SU-DHL-6 (cell line): ENCODE measurements at regions not wholly inside any gene's neighbourhood (a gene's known extent, or its start where the extent isn't known, plus 50 kb on each side); places are given as distances from the start of the nearest gene placed in this dataset.

Experiments used
- H2AFZ ChIP-seq: fragments of 200-600 bp; sonication (generic); 2 replicates; pipeline ENCODE4 v1.6.1; 2014; ENCODE audit warnings: low read depth, mild to moderate bottlenecking, moderate library complexity, mixed read lengths, antibody characterized with exemption, low read length; ENCODE audit not compliant: severe bottlenecking
- H3F3A ChIP-seq: fragments of 200-600 bp; shearing (Covaris generic); 2 replicates; pipeline ENCODE4 v1.6.0; 2016; ENCODE audit warnings: antibody characterized with exemption, mild to moderate bottlenecking; ENCODE audit not compliant: insufficient read depth
- H3K27ac ChIP-seq: fragments of 200-600 bp; sonication (generic); 2 replicates; pipeline ENCODE4 v1.5.1; 2016; ENCODE audit warnings: low read depth, mild to moderate bottlenecking, low read length, moderate library complexity, mixed read lengths
- H3K27me3 ChIP-seq: fragments of 200-600 bp; sonication (generic), shearing (Covaris generic); 2 replicates; pipeline ENCODE4 v1.6.0; 2014; ENCODE audit warnings: mild to moderate bottlenecking, low read length
- H3K36me3 ChIP-seq: fragments of 200-600 bp; sonication (generic); 2 replicates; pipeline ENCODE4 v1.6.1; 2014; ENCODE audit warnings: mild to moderate bottlenecking, low read length, mixed read lengths
- H3K4me2 ChIP-seq: fragments of 300-600, 200-600 bp; shearing (Covaris generic), sonication (generic); 2 replicates; pipeline ENCODE4 v1.6.0; 2014; ENCODE audit warnings: low read length, low read depth, mild to moderate bottlenecking; ENCODE audit not compliant: poor library complexity, severe bottlenecking
- H3K4me3 ChIP-seq: fragments of 200-600 bp; sonication (generic); 2 replicates; pipeline ENCODE4 v1.5.1; 2014; ENCODE audit warnings: antibody characterized with exemption, low read length, mild to moderate bottlenecking, mixed read lengths; ENCODE audit not compliant: insufficient read depth, poor library complexity, severe bottlenecking
- H3K79me2 ChIP-seq: fragments of 200-600 bp; sonication (generic); 2 replicates; pipeline ENCODE4 v1.6.1; 2014; ENCODE audit warnings: mild to moderate bottlenecking, low read length, moderate library complexity; ENCODE audit not compliant: insufficient read depth
- H3K9ac ChIP-seq: fragments of 200-600 bp; sonication (generic); 2 replicates; pipeline ENCODE4 v1.7.0; 2014; ENCODE audit warnings: mild to moderate bottlenecking, low read length
- H3K9me2 ChIP-seq: fragments of 200-600 bp; sonication (generic); replicated peaks from 2 replicates; pipeline ENCODE4 v1.6.1; 2014; ENCODE audit warnings: low read length; ENCODE audit not compliant: insufficient read depth
- H3K9me3 ChIP-seq: fragments of 200-600 bp; sonication (generic); 2 replicates; pipeline ENCODE4 v1.6.1; 2014; ENCODE audit warnings: low read length, mixed read lengths; ENCODE audit not compliant: insufficient read depth
- H4K20me1 ChIP-seq: fragments of 200-600 bp; sonication (generic); 2 replicates; pipeline ENCODE4 v1.6.1; 2014; ENCODE audit warnings: low read depth, mild to moderate bottlenecking, antibody characterized with exemption, low read length, moderate library complexity, mixed read lengths
- CTCF ChIP-seq: fragments of 200-600 bp; sonication (generic); IDR thresholded peaks from one replicate; pipeline ENCODE4 v1.5.1; 2017; ENCODE audit warnings: antibody characterized with exemption, mild to moderate bottlenecking, low read length, moderate library complexity; ENCODE audit not compliant: insufficient read depth, poor library complexity, severe bottlenecking
- EZH2phosphoT487 ChIP-seq: fragments of 200-600 bp; sonication (generic), shearing (Covaris generic); conservative IDR thresholded peaks from 2 replicates; pipeline ENCODE4 v1.6.1; 2018; ENCODE audit warnings: mild to moderate bottlenecking, antibody characterized with exemption, low read length, moderate library complexity, mixed read lengths

- no peaks in the 10 kb centered on the region for H3K9me2 ChIP-seq
- no peak overlapping the region for H2AFZ ChIP-seq
- H3K36me3 ChIP-seq, result no peaks in the 10 kb centered on the region
- no peak overlapping the region for H3K4me2 ChIP-seq
- no peak for TF ChIP-seq EZH2phosphoT487
- no peak for TF ChIP-seq CTCF
- H3F3A ChIP-seq, result no peaks in the 10 kb centered on the region
- H4K20me1 ChIP-seq, result no peaks in the 10 kb centered on the region
- no peak overlapping the region for H3K27ac ChIP-seq
- H3K9me3 ChIP-seq, result no peaks in the 10 kb centered on the region
- H3K9ac ChIP-seq, result no peak overlapping the region
- no peaks in the 10 kb centered on the region for H3K79me2 ChIP-seq
- no peaks in the 10 kb centered on the region for H3K27me3 ChIP-seq
- H3K4me3 ChIP-seq, result no peak overlapping the region
Measured at GRCh38 chr6:40323881-40324634, 263.1 kb downstream of the LRFN2 start.

- H3K27ac ChIP-seq, result no peak overlapping the region
- no peaks in the 10 kb centered on the region for H3K36me3 ChIP-seq
- H3K9me2 ChIP-seq, result no peaks in the 10 kb centered on the region
- no peaks in the 10 kb centered on the region for H3K79me2 ChIP-seq
- no peaks in the 10 kb centered on the region for H4K20me1 ChIP-seq
- H3F3A ChIP-seq, result no peaks in the 10 kb centered on the region
- TF ChIP-seq EZH2phosphoT487 (no peak), CTCF (no peak)
- no peak overlapping the region for H3K4me3 ChIP-seq
- H3K27me3 ChIP-seq, result no peaks in the 10 kb centered on the region
- H3K9me3 ChIP-seq, result no peaks in the 10 kb centered on the region
- no peak overlapping the region for H3K9ac ChIP-seq
- no peak overlapping the region for H2AFZ ChIP-seq
- H3K4me2 ChIP-seq, result no peak overlapping the region
Measured at GRCh38 chr6:40322336-40322735, 264.8 kb downstream of the LRFN2 start.

- Histone ChIP-seq H3K9me3 (no peaks in the 10 kb centered on the region), H3K4me3 (no peak overlapping the region), H3K79me2 (no peaks in the 10 kb centered on the region), H3K27me3 (no peaks in the 10 kb centered on the region), H3K4me2 (no peak overlapping the region), H2AFZ (no peak overlapping the region), H3K27ac (no peak overlapping the region), H3K36me3 (no peaks in the 10 kb centered on the region), H3K9ac (no peak overlapping the region), H3F3A (no peaks in the 10 kb centered on the region), H3K9me2 (no peaks in the 10 kb centered on the region), H4K20me1 (no peaks in the 10 kb centered on the region)
- TF ChIP-seq CTCF (no peak), EZH2phosphoT487 (no peak)
Measured at GRCh38 chr6:40321616-40322015, 265.5 kb downstream of the LRFN2 start.
